ENCODE measurements at regions not wholly inside any gene's neighbourhood (a gene's known extent, or its start where the extent isn't known, plus 50 kb on each side); places are given as distances from the start of the nearest gene placed in this dataset.
A peak's percentile ranks its signal among the peaks of the same experiment; 100 is the strongest.

- DNase-seq, result no peak
- intact Hi-C loops (cut with micrococcal nuclease), result no loop called here
Measured at GRCh38 chrX:120790552-120790951, 85.1 kb downstream of the CT47B1 start.

GRCh38 chrX:120790118-120790517, 85.5 kb downstream of the CT47B1 start:
- peak in 2 of 3 donors; percentile 57 to 83 for ATAC-seq
- intact Hi-C loops (cut with micrococcal nuclease), result no loop called here
- peaks cover 5 to 6% of the 10 kb centered on the region in 2 donors for H3K4me1 Mint-ChIP-seq

More at GRCh38 chrX:120790552-120790951, 85.1 kb downstream of the CT47B1 start:
- Histone ChIP-seq H3K36me3 (ENCODE audit: control insufficient read depth, insufficient read depth, low read length) (no peaks in the 10 kb centered on the region), H3K4me3 (ENCODE audit: low read length) (no peak overlapping the region), H3K27me3 (ENCODE audit: control insufficient read depth, insufficient read depth, low read length) (no peaks in the 10 kb centered on the region), H3K27ac (ENCODE audit: low read length) (no peak overlapping the region), H3K9me3 (ENCODE audit: control insufficient read depth, insufficient read depth, low read length) (no peaks in the 10 kb centered on the region), H3K4me1 (ENCODE audit: control insufficient read depth, insufficient read depth, low read length) (no peaks in the 10 kb centered on the region)
- Mint-ChIP-seq H3K4me1 (peaks cover 5 to 6% of the 10 kb centered on the region in 2 donors), H3K36me3 (no peaks in the 10 kb centered on the region), H3K27me3 (ENCODE audit: low read depth in 2 of 2) (peaks cover 2 to 3% of the 10 kb centered on the region in 2 donors), H3K9me3 (no peaks in the 10 kb centered on the region), H3K27ac (no peak overlapping the region), H3K4me3 (no peak overlapping the region)
- TF ChIP-seq, protein P1, sequence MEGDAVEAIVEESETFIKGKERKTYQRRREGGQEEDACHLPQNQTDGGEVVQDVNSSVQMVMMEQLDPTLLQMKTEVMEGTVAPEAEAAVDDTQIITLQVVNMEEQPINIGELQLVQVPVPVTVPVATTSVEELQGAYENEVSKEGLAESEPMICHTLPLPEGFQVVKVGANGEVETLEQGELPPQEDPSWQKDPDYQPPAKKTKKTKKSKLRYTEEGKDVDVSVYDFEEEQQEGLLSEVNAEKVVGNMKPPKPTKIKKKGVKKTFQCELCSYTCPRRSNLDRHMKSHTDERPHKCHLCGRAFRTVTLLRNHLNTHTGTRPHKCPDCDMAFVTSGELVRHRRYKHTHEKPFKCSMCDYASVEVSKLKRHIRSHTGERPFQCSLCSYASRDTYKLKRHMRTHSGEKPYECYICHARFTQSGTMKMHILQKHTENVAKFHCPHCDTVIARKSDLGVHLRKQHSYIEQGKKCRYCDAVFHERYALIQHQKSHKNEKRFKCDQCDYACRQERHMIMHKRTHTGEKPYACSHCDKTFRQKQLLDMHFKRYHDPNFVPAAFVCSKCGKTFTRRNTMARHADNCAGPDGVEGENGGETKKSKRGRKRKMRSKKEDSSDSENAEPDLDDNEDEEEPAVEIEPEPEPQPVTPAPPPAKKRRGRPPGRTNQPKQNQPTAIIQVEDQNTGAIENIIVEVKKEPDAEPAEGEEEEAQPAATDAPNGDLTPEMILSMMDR (IDR thresholded peaks at IDR 0.05), result no peak
- no peak for ATAC-seq
- WGBS (ENCODE audit: insufficient coverage), result 79% methylated on average over 4 of the region's 4 CpGs

GRCh38 chrX:120781403-120781802, 94.3 kb downstream of the CT47B1 start:
- Mint-ChIP-seq H3K4me1 (no peaks in the 10 kb centered on the region), H3K4me3 (no peak overlapping the region), H3K27ac (no peak overlapping the region), H3K36me3 (no peaks in the 10 kb centered on the region), H3K27me3 (ENCODE audit: low read depth in 2 of 2) (peaks cover 0 to 19% of the 10 kb centered on the region in 2 donors), H3K9me3 (no peaks in the 10 kb centered on the region)
- TF ChIP-seq, protein P1 (IDR thresholded peaks at IDR 0.05), result no peak
- WGBS (ENCODE audit: insufficient coverage), result 8% methylated on average over 2 of the region's 2 CpGs
- H3K4me1 ChIP-seq (ENCODE audit: control insufficient read depth, insufficient read depth, low read length), result no peaks in the 10 kb centered on the region
- no peak for DNase-seq
- intact Hi-C loops (cut with micrococcal nuclease), result no loop called here
- no peaks in the 10 kb centered on the region for H3K9me3 ChIP-seq (ENCODE audit: control insufficient read depth, insufficient read depth, low read length)
- ATAC-seq, result no peak
- H3K27me3 ChIP-seq (ENCODE audit: control insufficient read depth, insufficient read depth, low read length), result no peaks in the 10 kb centered on the region
- H3K27ac ChIP-seq (ENCODE audit: low read length), result no peak overlapping the region
- no peak overlapping the region for H3K4me3 ChIP-seq (ENCODE audit: low read length)
- H3K36me3 ChIP-seq (ENCODE audit: control insufficient read depth, insufficient read depth, low read length), result no peaks in the 10 kb centered on the region

More at GRCh38 chrX:120790118-120790517, 85.5 kb downstream of the CT47B1 start:
- Mint-ChIP-seq H3K27me3 (ENCODE audit: low read depth in 2 of 2) (peaks cover 2 to 7% of the 10 kb centered on the region in 2 donors), H3K4me3 (no peak overlapping the region), H3K27ac (no peak overlapping the region), H3K36me3 (no peaks in the 10 kb centered on the region), H3K9me3 (no peaks in the 10 kb centered on the region)
- DNase-seq, result peak in 1 of 2 donors; percentile 74
- Histone ChIP-seq H3K9me3 (ENCODE audit: control insufficient read depth, insufficient read depth, low read length) (no peaks in the 10 kb centered on the region), H3K27ac (ENCODE audit: low read length) (no peak overlapping the region), H3K4me1 (ENCODE audit: control insufficient read depth, insufficient read depth, low read length) (no peaks in the 10 kb centered on the region), H3K4me3 (ENCODE audit: low read length) (no peak overlapping the region), H3K27me3 (ENCODE audit: control insufficient read depth, insufficient read depth, low read length) (no peaks in the 10 kb centered on the region), H3K36me3 (ENCODE audit: control insufficient read depth, insufficient read depth, low read length) (no peaks in the 10 kb centered on the region)
- WGBS (ENCODE audit: insufficient coverage), result 3% methylated on average over 5 of the region's 5 CpGs
- TF ChIP-seq, protein P1 (IDR thresholded peaks at IDR 0.05), result peak; percentile 63

GRCh38 chrX:120775959-120776358, 99.7 kb downstream of the CT47B1 start:
- ATAC-seq, result no peak
- WGBS (ENCODE audit: insufficient coverage), result no CpG with 5 or more reads among the region's 3 CpGs
- H3K4me1 Mint-ChIP-seq, result no peaks in the 10 kb centered on the region

More at GRCh38 chrX:120775959-120776358, 99.7 kb downstream of the CT47B1 start:
- Histone ChIP-seq H3K36me3 (ENCODE audit: control insufficient read depth, insufficient read depth, low read length) (no peaks in the 10 kb centered on the region), H3K27me3 (ENCODE audit: control insufficient read depth, insufficient read depth, low read length) (no peaks in the 10 kb centered on the region), H3K27ac (ENCODE audit: low read length) (no peak overlapping the region), H3K4me3 (ENCODE audit: low read length) (no peak overlapping the region), H3K4me1 (ENCODE audit: control insufficient read depth, insufficient read depth, low read length) (no peaks in the 10 kb centered on the region), H3K9me3 (ENCODE audit: control insufficient read depth, insufficient read depth, low read length) (no peaks in the 10 kb centered on the region)
- H3K36me3 Mint-ChIP-seq, result no peaks in the 10 kb centered on the region
- intact Hi-C loops (cut with micrococcal nuclease), result no loop called here
- no peak overlapping the region for H3K4me3 Mint-ChIP-seq
- no peak overlapping the region for H3K27ac Mint-ChIP-seq
- TF ChIP-seq, protein P1 (IDR thresholded peaks at IDR 0.05), result no peak
- H3K9me3 Mint-ChIP-seq, result no peaks in the 10 kb centered on the region
- no peak for DNase-seq
- H3K27me3 Mint-ChIP-seq (ENCODE audit: low read depth in 2 of 2), result peaks cover 0 to 14% of the 10 kb centered on the region in 2 donors
